Gastroesophageal sphincter (tissue), 4 donors: ENCODE measurements at regions not wholly inside any gene's neighbourhood (a gene's known extent, or its start where the extent isn't known, plus 50 kb on each side); places are given as distances from the start of the nearest gene placed in this dataset.

Experiments used
- ATAC-seq: fragments of 150-250 bp; one replicate; pipeline ENCODE4 v1.9.1; 2016; ENCODE audit warnings: mild to moderate bottlenecking, moderate library complexity
- H3K27ac ChIP-seq, 4 donors: fragments of 200-600 bp; sonication (generic) in 3 of 4; 1 replicate in 3 of 4; 2 replicates in 1 of 4; pipeline ENCODE4 v1.5.1; 2016 to 2019
- H3K27me3 ChIP-seq: fragments of 200-600 bp; sonication (generic); one replicate; pipeline ENCODE4 v1.5.1; 2019
- H3K36me3 ChIP-seq, 2 donors: fragments of 200-600 bp; sonication (generic); one replicate each; pipeline ENCODE4 v1.5.1; 2019; ENCODE audit warnings: control low read depth in 1 of 2
- H3K4me1 ChIP-seq, 3 donors: fragments of 200-600 bp; sonication (generic); 1 replicate in 2 of 3; 2 replicates in 1 of 3; pipeline ENCODE4 v1.5.1; 2016 to 2019; ENCODE audit warnings: control low read depth in 2 of 3
- H3K4me3 ChIP-seq, 2 donors: fragments of 200-600 bp; sonication (generic); one replicate each; pipeline ENCODE4 v1.5.1; 2019; ENCODE audit warnings: mild to moderate bottlenecking in 1 of 2, moderate library complexity in 1 of 2
- H3K9me3 ChIP-seq, 3 donors: fragments of 200-600 bp; sonication (generic); one replicate each; pipeline ENCODE4 v1.5.1; 2017 to 2019; ENCODE audit warnings: control low read depth in 2 of 3
- CTCF ChIP-seq, 4 experiments: fragments of 200-600 bp in 2 of 4; fragments of 450-650 bp in 2 of 4; sonication (generic) in 1 of 4; IDR thresholded peaks; one replicate each; pipeline ENCODE4 v1.5.1; 2017 to 2019; ENCODE audit warnings: antibody characterized with exemption in 4 of 4, mild to moderate bottlenecking in 2 of 4, moderate library complexity in 2 of 4
- EP300 ChIP-seq: sonication (generic); formaldehyde crosslinking; IDR thresholded peaks from one replicate; pipeline ENCODE4 v1.6.1; 2017; ENCODE audit warnings: antibody characterized with exemption, mild to moderate bottlenecking
- POLR2A ChIP-seq, 2 donors: fragments of 450-650 bp; IDR thresholded peaks; one replicate each; pipeline ENCODE4 v1.6.1; 2017; ENCODE audit warnings: antibody characterized with exemption in 2 of 2, mild to moderate bottlenecking in 2 of 2, moderate library complexity in 1 of 2
- POLR2AphosphoS5 ChIP-seq: sonication (generic); formaldehyde crosslinking; IDR thresholded peaks from one replicate; pipeline ENCODE4 v1.6.1; 2017; ENCODE audit warnings: antibody characterized with exemption
- WGBS, 2 donors: methylation state at CpG; one replicate each; pipeline ENCODE4 v1.1.5; 2018; ENCODE audit warnings: low coverage in 1 of 2; 5-methylcytosine and 5-hydroxymethylcytosine counted together

- no peak for TF ChIP-seq EP300
- TF ChIP-seq CTCF (IDR thresholded peaks at IDR 0.05) = no peak
- no peak for TF ChIP-seq POLR2A (IDR thresholded peaks at IDR 0.05)
- TF ChIP-seq POLR2AphosphoS5 = no peak
- peaks cover 22% of the 10 kb centered on the region for H3K27me3 ChIP-seq
- no peaks in the 10 kb centered on the region for H3K4me1 ChIP-seq
- WGBS, 2 donors = 78 to 86% methylated on average over 1 to 3 of the region's 21 CpGs
- H3K36me3 ChIP-seq = no peaks in the 10 kb centered on the region
- H3K4me3 ChIP-seq = no peak overlapping the region
- no peak overlapping the region for H3K27ac ChIP-seq
- H3K9me3 ChIP-seq = no peaks in the 10 kb centered on the region
- no peak for ATAC-seq
Measured at GRCh38 chr6:168198302-168199180, 119.5 kb upstream of the FRMD1 start.

- TF ChIP-seq POLR2AphosphoS5 (no peak), POLR2A (IDR thresholded peaks at IDR 0.05) (no peak), CTCF (IDR thresholded peaks at IDR 0.05) (no peak), EP300 (no peak)
- no peaks in the 10 kb centered on the region for H3K36me3 ChIP-seq
- no CpG with 5 or more reads among the region's 10 CpGs for WGBS, 2 donors
- H3K27me3 ChIP-seq = peaks cover 28% of the 10 kb centered on the region
- no peak for ATAC-seq
- no peaks in the 10 kb centered on the region for H3K4me1 ChIP-seq
- no peak overlapping the region for H3K27ac ChIP-seq
- no peaks in the 10 kb centered on the region for H3K9me3 ChIP-seq
- no peak overlapping the region for H3K4me3 ChIP-seq
Measured at GRCh38 chr6:168197636-168198301, 118.8 kb upstream of the FRMD1 start.

GRCh38 chr6:168196881-168197635, 118.0 kb upstream of the FRMD1 start:
- TF ChIP-seq POLR2AphosphoS5 (no peak), POLR2A (IDR thresholded peaks at IDR 0.05) (no peak), CTCF (IDR thresholded peaks at IDR 0.05) (no peak), EP300 (no peak)
- Histone ChIP-seq H3K9me3 (no peaks in the 10 kb centered on the region), H3K27ac (no peak overlapping the region), H3K4me1 (no peaks in the 10 kb centered on the region), H3K4me3 (no peak overlapping the region), H3K27me3 (peaks cover 35% of the 10 kb centered on the region), H3K36me3 (no peaks in the 10 kb centered on the region)
- no peak for ATAC-seq
- 82 to 91% methylated on average over 5 to 16 of the region's 25 CpGs for WGBS, 2 donors

GRCh38 chr6:168196385-168196860, 117.4 kb upstream of the FRMD1 start:
- Histone ChIP-seq H3K27me3 (peaks cover 41% of the 10 kb centered on the region), H3K27ac (no peak overlapping the region), H3K36me3 (no peaks in the 10 kb centered on the region), H3K9me3 (no peaks in the 10 kb centered on the region), H3K4me1 (no peaks in the 10 kb centered on the region), H3K4me3 (no peak overlapping the region)
- WGBS, 2 donors = 49 to 56% methylated on average over 7 to 14 of the region's 14 CpGs
- ATAC-seq = no peak
- TF ChIP-seq POLR2AphosphoS5 (no peak), POLR2A (IDR thresholded peaks at IDR 0.05) (no peak), CTCF (IDR thresholded peaks at IDR 0.05) (no peak), EP300 (no peak)
